8988T (cell line): ENCODE measurements at regions not wholly inside any gene's neighbourhood (a gene's known extent, or its start where the extent isn't known, plus 50 kb on each side); places are given as distances from the start of the nearest gene placed in this dataset.

Experiments used
- DNase-seq: peaks from one replicate; pipeline ENCODE4 v3.0.0; 2011

GRCh38 chr2:191515551-191515950 is 162.4 kb upstream of the NABP1 start:
- no peak for DNase-seq

GRCh38 chr2:191516260-191516659 is 161.7 kb upstream of the NABP1 start:
- DNase-seq = no peak

GRCh38 chr2:191521608-191522208 is 156.2 kb upstream of the NABP1 start:
- no peak for DNase-seq

GRCh38 chr2:191522478-191523120 is 155.3 kb upstream of the NABP1 start:
- DNase-seq = no peak

- DNase-seq = no peak
Observed at GRCh38 chr2:191526091-191526490, 151.8 kb upstream of the NABP1 start.

- DNase-seq = no peak
Observed at GRCh38 chr2:191526536-191526935, 151.4 kb upstream of the NABP1 start.

- no peak for DNase-seq
Observed at GRCh38 chr2:191526953-191527556, 150.9 kb upstream of the NABP1 start.

- no peak for DNase-seq
Observed at GRCh38 chr2:191530618-191531017, 147.3 kb upstream of the NABP1 start.

- no peak for DNase-seq
Observed at GRCh38 chr2:191533693-191534180, 144.2 kb upstream of the NABP1 start.

- DNase-seq = no peak
Observed at GRCh38 chr2:191537921-191538320, 140.0 kb upstream of the NABP1 start.

GRCh38 chr2:191538334-191538903 is 139.5 kb upstream of the NABP1 start:
- DNase-seq = no peak

GRCh38 chr2:191539068-191539467 is 138.9 kb upstream of the NABP1 start:
- DNase-seq = no peak

GRCh38 chr2:191540681-191541080 is 137.3 kb upstream of the NABP1 start:
- no peak for DNase-seq

- DNase-seq = no peak
Observed at GRCh38 chr2:191543708-191544107, 134.2 kb upstream of the NABP1 start.

- no peak for DNase-seq
Observed at GRCh38 chr2:191544461-191545062, 133.4 kb upstream of the NABP1 start.

- no peak for DNase-seq
Observed at GRCh38 chr2:191545361-191545760, 132.6 kb upstream of the NABP1 start.

- no peak for DNase-seq
Observed at GRCh38 chr2:191552066-191552465, 125.9 kb upstream of the NABP1 start.

- no peak for DNase-seq
Observed at GRCh38 chr2:191554240-191554639, 123.7 kb upstream of the NABP1 start.

- peak; percentile 28 for DNase-seq
Observed at GRCh38 chr2:191555092-191555742, 122.7 kb upstream of the NABP1 start.

GRCh38 chr2:191556463-191556862 is 121.5 kb upstream of the NABP1 start:
- no peak for DNase-seq

- no peak for DNase-seq
Observed at GRCh38 chr2:191557841-191558240, 120.1 kb upstream of the NABP1 start.

GRCh38 chr2:191559569-191559968 is 118.4 kb upstream of the NABP1 start:
- no peak for DNase-seq

- DNase-seq = no peak
Observed at GRCh38 chr2:191560411-191560980, 117.4 kb upstream of the NABP1 start.
